ENCODE measurements at regions not wholly inside any gene's neighbourhood (a gene's known extent, or its start where the extent isn't known, plus 50 kb on each side); places are given as distances from the start of the nearest gene placed in this dataset.
"Not testable (repeated sequence)": the region's sequence is repeated elsewhere in the genome, so short reads cannot be mapped to it uniquely, and the experiment has no call there.

DNA sequence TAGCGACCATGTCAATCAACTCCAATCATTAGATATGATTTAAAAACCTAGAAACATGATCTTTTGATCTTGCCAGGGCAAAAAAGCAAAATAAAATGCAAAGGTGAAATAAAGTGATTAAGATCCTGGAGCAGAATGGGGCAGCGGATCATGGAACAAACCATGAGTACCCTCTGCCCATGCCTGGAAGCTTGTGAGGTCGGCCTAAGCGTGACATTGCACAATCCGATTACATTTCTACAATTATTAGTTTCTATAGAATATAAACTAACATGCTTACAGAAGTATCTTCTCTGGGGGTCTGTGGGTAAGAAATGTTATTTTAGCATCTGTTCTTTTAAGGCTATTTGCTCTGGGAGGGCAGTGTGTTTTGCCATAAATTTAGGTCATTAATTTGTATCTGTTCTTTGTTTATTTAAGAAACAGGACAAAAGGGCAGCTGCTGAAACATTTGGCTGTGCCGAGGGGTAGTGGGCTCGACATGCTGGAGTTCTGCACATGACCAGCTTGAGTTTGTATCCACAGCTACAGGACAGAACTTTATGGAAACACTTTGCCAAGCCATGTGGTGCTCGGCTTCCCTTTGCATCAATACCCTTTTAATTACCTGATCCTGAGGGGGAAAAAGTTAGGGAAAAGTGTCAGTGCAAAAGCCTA is 55.9 kb downstream of the ZBTB18 start:
- DNase-seq: no peak

DNA sequence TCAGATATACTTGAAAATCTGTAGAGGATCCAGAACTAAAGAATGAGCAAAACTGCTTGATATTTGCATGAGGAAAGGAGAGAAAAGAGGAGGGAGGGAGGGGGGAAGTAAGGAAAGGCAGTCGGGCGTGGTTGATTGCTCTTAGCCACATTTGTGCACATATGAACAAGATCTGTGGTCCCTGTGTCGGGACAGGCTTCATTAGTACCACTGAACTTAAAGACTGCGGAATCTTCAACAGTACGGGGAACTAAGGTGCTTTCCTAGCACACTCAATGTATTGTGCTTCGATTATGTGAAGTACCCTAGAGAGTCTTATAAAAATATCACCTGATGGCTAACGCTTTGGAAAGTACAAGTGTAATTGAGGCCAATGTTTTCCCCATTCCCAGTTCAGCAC is 59.9 kb downstream of the ZBTB18 start:
- no peak for DNase-seq

DNA sequence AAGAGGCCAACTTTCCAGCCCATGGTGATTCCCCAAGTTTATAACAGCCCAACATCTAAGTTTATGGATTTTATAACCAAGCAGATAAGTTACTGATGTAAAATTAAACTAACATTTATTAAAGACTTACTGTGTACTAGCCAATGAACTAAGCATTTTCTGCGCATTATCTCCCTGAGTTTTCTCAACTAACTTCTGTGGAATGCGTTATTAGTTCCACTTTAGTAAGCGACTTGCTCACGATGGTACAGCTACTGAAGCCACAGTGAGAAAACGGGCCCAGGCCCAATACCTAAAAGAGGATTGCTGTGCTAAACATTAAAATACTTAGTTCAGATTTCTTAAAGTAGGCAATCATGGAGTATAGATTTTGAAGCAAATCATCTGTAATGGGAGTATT is 61.0 kb downstream of the ZBTB18 start:
- no peak for DNase-seq

DNA sequence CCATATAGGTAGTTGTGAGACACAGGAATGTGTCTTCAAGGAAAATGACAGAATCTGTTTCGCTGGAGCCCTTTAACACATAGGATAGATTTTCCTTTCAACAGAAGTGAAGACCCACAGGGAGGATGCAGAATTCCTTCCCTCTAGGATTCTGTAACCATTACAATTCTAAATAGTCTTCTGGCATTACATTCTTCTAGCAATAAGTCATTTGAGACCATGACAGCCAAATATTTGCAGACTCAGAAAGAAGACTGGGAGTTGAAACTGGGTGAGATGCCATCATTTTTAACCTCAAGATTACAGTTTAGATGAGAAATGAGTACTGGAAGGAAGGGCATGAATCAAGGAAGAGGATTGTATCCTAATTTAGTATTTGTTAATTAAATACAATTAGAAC is 61.6 kb downstream of the ZBTB18 start:
- no peak for DNase-seq

DNA sequence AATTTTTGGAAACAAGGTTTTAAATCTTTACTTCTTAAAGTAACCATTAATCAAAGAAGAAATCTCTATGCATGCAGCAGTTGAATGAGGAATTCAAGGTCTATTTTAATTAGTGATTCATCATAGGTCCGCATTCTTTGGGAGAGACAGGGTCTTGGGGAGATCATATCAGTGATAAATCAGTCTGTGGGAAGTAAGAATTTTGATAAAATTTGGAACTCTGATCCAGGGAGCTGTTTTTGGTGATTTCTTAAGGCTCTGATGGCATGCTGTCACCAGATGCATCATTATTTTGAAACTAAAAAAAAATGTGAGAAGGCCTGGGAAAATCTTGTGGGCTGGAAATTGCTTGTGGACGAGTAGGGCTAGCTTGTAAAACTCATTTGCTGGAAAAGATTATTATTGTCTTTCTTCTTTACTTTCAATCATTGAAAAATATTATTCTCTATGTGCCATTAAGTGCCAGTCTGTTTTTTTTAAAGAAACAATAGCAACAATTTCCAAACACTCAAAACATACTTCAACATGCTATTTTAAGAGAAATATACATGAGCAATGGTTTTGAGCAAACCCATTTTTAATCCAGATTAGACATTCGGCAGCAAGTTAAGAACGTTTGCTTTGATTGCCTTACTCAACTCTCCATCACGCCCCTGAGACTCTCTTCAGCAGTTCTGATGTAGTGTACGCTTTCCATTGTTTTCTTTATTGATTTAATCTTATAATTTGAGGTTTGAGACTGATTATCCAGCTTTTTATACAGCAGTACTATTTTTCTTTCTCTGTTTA is 62.6 kb downstream of the ZBTB18 start:
- no peak for DNase-seq

DNA sequence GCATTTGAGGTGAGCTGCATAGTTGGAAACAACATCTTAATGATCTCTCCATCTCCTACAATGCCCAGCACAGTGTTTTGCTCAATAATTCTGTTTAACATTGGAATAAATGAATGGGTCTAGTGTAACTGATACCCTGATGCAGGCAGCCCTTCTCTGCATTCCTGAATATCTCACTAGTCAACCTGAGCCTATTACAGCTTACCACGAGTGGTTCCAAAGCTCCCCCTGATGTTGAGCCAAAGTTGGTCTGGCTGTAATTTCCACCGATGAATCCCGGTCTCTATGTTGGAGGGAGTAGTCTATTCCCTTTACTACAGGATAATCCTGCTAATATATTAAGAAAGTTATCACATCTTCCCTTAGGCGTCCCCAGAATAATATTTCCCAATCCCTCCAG is 63.8 kb downstream of the ZBTB18 start:
- no peak for DNase-seq

DNA sequence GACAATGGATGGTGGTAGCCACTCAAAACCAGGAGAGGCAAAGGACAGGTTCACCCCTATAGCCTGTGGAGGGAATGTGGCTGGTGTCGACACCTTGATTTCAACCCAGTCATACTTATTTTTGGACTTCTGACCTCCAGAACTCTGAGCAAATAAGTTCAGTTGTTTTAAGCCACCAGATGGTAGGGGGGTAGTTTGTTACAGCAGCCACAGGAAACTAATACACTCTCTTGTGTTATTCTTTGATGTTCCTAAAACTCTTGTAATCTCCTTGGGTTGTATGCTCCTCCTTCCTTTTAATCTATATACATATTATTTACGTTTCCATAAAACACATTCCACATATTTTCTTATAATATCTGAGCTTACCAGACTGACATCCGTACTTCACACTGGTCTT is 65.9 kb downstream of the ZBTB18 start:
- no peak for DNase-seq

DNA sequence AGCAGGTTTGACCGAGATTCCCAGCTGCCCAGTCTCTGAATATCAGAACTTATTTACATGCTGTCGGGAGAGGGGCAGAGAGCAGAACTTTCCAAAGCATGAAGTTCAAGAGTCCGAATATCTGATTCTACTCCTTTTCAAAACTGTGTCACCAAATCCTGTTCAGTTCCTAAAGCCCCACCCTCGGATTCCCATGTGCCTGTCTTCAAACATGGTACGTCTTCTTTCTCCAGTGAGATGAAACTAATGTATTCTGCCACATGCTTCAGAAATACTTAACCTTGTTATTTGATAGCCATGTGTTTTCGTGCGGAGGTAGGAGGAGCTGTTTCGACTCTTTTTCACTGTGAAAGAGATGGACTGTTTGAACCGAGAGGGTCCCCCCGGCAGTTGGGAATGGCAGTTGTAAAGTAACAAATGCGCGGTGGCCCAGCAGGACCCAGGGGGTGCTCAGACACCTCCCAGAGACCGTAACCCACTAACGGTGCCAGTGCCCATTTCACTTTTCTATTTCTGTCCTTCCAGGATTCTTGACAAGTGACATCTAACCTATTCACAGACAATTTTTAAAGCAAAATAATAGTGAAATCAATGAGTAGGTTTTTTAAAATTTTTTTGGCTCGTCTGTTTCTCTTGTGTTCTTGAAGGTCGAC is 67.2 kb downstream of the ZBTB18 start:
- no peak for DNase-seq

DNA sequence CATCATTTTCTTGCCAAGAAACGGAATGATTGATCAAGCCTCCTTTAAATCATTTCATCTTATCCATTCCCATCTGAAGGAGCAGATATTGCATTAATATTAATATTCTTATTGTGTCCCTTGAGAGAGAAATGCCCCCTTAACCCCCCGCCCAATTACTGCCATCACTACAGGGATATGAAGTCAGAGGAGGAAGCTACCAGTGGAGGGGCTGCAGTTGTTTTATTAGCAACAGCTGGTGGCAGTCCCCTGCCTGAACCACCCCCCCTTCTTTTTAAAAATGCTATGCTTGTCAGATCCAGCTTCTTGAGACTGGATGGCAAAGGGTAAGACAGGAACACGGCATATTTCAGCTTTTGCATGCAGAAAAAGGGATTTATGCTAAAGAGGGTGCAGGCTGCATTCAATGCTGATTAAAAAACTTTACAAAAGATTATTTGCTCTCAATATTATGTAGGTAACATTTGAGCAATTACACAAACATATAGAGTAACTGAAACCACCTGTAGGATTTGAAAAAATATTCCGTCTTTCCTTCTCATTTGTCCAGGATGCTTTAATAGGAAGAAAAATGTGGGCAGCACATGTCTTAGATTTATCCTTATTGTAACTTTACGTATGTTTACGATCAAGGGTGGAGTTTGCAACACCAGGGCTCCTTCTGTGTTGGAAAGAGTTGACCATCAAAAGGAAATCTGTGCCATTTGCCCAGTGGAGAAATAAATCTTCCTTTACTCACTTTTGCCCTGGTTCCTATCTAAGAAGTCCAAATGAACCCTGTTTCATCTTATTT is 77.7 kb downstream of the ZBTB18 start:
- no peak for DNase-seq

DNA sequence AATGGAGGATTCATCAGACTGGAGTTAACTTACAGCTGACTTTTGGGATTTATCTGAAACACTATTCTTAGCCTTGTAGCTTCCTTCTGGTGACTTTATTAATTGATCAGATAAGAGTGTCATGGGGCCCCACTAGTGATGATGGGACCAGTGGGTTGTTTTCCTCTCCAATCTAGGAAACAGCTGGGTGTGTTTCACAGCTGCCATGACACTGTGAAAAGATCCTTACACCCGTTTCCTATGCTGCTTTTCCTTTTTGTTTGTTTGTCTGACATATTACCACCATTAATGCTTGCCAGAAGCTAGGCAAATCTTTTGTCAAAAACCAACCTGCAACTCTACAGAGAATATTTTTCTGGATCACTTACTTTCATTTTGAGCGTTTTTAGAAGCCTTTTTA is 86.2 kb downstream of the ZBTB18 start:
- DNase-seq: no peak

DNA sequence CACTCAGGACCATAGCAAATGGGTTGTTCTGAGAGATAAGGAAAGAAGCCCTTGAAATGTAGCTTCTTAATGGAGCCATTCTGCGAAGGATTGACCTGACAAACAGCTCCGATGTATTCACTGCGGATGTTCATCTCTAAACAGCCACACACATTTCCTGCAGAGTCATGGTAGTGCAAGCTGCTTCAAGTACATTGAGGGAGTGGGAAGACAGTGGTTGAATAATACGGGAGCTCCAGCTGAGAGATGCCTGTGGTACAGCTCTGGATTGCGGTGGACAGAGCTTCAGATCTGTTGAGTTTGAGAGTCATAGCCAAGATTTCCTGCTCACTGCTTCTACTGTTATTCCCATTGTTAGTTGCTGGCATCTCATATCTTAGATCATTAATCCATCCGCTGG is 86.6 kb downstream of the ZBTB18 start:
- DNase-seq: no peak

DNA sequence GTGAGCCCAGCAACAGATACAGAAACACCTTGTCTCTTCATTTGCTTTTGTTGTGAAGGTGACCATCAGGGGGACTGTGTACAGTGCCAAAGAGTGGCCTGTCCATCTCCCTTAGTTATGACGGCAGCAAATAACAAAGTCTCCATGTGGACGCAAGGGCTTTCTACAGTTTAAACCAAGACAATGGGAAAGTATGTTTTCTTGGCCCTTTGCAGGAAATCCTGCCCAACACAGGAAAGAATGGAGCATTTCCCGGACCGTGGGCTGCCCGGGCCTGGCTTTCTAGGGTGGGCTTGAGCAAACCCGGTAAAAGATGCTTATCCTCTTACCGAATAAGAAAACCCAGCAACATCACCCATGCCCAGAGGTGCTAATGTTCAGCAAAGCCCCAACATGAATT is 87.3 kb downstream of the ZBTB18 start:
- no peak for DNase-seq

DNA sequence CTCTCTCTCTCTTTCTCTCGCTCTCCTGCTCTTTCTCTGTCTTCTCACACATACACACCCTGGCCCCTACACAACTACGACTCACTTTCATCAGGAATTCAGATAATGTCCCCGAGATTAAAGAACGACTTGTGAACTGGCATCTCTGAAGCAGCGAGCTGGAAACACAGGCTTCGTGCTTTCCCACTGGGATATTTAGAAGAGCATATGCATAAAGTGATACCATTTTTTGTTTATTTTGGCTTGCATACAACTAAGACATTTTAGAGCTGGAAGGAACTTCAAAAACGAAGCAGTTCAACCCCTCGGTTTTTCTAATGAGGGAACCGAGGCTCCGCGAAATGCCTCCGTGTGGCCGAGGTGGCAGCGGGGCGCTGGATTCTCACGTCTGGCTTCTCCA is 88.6 kb downstream of the ZBTB18 start:
- no peak for DNase-seq

DNA sequence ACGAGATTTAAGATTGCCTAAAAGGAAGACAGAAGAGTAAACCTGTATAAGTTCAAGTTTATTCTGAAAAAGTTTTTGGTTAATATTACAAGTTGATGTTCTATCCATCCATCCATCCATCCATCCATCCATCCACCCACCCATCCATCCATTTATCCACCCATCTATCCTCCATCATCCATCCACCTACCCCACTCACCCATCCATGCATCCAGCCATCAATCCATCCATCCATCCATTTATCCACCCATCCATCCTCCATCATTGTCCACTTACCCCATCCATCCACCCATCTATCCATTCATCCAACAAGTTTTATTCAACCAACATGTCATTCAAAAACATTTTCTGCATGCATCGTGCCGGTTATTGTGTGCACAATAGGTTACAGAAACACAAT is 89.3 kb downstream of the ZBTB18 start:
- no peak for DNase-seq

DNA sequence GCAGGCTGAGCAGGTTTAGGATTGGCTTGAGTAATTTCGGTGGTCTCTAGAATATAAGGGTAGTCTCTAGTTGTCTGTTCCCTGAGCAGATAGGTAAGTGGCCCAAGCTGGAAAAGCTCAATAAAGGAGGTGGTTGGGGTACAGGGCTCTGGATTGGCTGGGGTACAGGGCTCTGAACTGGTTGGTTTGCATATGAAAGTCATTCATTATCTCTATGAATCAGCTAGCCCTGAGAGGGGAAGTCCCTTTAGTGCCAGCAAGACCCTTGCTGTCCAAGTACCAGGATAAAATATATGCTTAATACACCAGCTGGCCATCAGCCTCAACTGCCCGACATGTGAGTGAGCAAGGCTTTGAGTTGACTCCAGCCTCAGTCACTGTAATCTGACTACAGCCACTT is 93.0 kb downstream of the ZBTB18 start:
- DNase-seq: no peak

DNA sequence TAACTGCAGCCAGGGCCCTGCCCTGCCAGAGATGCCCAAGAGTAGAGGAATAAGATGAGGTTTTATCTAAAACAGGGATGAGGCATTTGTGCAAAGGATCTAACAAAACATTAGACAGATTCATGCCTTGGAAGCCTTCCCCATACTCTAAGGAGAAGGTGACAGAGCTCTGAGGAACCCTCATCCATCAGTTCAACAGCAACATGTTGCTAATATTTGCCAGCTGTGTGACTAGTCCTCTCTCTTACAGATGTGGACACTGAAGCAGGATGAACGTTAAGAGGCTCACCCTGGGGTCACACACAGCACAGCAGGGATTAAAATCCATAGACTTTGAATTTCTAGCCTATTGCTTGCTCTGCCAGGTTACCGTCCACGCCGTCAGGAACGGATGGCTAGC is 99.0 kb downstream of the ZBTB18 start:
- DNase-seq: no peak

DNA sequence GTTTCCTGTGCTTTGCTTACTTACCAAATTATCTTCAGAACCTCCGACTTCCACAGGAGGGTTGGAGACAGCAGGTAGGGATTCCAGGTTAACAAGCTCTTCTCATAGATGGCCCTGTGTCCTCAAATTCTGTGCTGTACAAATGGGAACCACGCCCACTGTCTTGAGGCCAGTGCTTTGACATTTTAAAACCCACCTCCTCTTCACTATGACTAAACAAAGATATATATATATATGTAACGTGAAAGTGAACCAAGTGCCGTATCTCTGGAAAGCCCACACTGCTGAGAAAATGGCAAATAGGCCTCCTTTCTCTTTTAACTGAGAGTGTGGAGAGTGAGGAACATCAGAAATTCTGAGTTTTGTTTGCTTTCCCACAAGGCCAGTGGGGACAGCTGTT is 99.6 kb downstream of the ZBTB18 start:
- DNase-seq: no peak

DNA sequence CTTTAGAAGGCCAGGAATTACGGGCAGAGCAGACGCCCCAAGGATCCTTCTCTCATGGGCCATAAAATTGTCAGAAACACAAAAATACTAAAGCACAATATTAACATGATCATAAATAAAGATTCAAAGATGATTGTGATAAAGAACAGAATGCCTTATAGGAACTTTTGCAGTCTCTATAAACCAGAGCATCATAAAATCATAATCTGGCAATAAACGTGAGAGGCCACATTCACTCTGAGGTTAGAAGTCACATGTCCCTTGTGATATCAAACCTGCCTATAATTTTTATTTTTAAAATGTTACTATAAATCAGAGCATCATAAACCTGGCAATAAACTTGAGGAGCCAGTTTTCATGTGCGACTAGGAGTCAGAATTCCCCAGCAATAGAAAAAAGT is 100.5 kb downstream of the ZBTB18 start:
- DNase-seq: no peak

DNA sequence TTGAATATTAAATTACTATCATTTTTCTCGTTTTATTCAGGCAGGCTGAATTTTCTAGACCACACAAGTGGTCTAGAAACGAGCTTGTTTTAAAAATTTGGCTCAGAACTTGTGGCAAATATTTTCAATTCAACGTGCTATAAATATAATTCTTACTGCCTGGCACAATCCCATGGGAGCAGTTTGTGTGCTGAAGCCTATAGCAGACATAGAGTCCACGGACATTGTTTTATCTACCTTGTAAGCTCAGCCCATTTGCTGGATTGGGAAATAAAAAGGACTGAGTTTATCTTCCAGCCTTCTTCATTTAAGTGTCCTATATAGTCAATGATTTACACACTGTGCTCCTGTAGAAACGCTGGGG is 103.4 kb downstream of the ZBTB18 start:
- no peak for DNase-seq

DNA sequence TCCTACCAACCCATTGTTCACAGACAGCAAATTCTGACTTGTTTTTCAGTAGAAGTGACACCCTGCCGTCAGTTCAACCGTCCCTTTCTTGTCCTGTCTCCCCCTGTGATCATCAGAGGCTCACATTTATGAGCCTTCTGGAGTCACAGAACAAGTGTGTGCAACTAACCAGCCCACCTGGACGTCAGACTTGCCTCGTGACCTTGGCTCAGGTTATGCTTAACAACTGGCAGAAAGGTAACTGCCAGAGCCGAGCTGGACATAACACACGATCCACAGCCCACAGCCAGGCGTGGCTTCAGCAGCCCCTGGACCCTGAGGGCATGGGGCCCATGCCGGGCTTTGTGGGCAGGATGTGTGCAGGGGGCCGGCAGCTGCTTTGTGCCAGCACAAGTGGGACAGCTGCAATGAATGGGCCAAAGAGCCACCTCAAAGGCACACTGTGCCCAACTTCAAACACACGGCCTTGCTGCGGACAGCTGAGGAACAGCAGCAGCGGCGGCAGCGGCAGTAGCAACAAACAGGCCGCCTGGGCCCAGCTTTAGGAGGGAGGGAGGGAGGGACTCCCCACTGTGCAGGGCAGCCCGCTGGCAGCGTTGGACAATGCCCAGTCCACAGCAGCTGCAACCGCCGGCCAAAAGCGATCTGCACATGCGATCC is 103.9 kb downstream of the ZBTB18 start:
- DNase-seq: no peak

DNA sequence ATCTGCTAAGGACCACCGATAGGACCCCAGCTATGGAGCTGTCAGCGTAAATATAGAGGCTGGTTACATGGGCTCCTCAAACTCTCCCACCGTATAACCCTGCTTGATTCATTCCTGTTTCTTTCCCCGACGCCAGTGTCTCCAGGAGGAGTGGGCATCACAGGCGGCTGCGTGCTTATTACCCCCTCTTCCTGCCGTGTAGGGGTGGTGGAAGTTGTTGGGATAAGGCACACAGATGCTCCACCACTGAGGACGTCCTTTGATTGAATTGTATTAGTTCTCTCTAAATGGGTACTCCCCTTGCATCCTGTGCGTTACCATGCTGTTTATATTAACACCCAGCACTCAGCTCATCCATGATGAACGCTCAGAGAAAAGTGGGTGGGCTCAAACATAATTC is 104.6 kb downstream of the ZBTB18 start:
- no peak for DNase-seq

DNA sequence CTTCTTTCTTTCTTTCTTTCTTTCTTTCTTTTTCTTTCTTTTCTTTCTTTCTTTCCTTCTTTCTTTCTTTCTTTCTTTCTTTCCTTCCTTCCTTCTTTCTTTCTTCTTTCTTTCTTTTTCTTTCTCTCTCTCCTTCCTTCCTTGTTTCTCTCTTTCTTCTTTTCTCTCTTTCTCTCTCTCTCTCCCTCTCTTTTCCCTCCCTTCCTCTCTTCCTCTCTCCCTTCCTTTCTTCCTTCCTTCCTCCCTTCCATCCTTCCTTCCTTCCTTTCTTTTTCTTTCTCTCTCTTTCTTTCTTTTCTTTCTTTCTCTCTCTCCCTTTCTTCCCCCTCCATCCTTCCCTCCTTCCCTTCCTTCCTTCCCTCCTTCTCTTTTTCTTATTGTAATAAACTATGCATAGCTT is 105.5 kb downstream of the ZBTB18 start:
- not testable (repeated sequence) for DNase-seq

All from activated CD4-positive, alpha-beta T cell treated with anti-CD3 and anti-CD28 coated beads, Interleukin-2, amount 50 U/mL, for 4 hours (primary cell).